ENCODE measurements at regions not wholly inside any gene's neighbourhood (a gene's known extent, or its start where the extent isn't known, plus 50 kb on each side); places are given as distances from the start of the nearest gene placed in this dataset.
"Not testable (repeated sequence)": the region's sequence is repeated elsewhere in the genome, so short reads cannot be mapped to it uniquely, and the experiment has no call there.

GRCh38 chr11:71748965-71749620 lies 83.9 kb upstream of the DEFB108B start:
- intact Hi-C loops (cut with DNase I; ENCODE audit: low total_unique reads); DNase-seq (ENCODE audit: low spot score in 2 of 2); H3K4me3 ChIP-seq (ENCODE audit: low read depth, poor library complexity, severe bottlenecking): not testable (repeated sequence)
- WGBS, 2 donors = 26 to 30% methylated on average over 14 of the region's 14 CpGs

- DNase-seq (ENCODE audit: low spot score in 2 of 2); intact Hi-C loops (cut with DNase I; ENCODE audit: low total_unique reads): not testable (repeated sequence)
- WGBS, 2 donors = 46 to 52% methylated on average over 11 of the region's 11 CpGs
These were observed 82.1 kb upstream of the DEFB108B start for GRCh38 chr11:71750908-71751307.

GRCh38 chr11:71764695-71765491 lies 68.1 kb upstream of the DEFB108B start:
- H3K4me3 ChIP-seq (ENCODE audit: low read depth, poor library complexity, severe bottlenecking); DNase-seq (ENCODE audit: low spot score in 2 of 2); intact Hi-C loops (cut with DNase I; ENCODE audit: low total_unique reads): not testable (repeated sequence)
- 24 to 31% methylated on average over 17 to 20 of the region's 20 CpGs for WGBS, 2 donors

More at GRCh38 chr11:71750908-71751307, 82.1 kb upstream of the DEFB108B start:
- H3K4me3 ChIP-seq (ENCODE audit: low read depth, poor library complexity, severe bottlenecking) = not testable (repeated sequence)

GRCh38 chr11:71767016-71767415 lies 66.0 kb upstream of the DEFB108B start:
- intact Hi-C loops (cut with DNase I; ENCODE audit: low total_unique reads); DNase-seq (ENCODE audit: low spot score in 2 of 2); H3K4me3 ChIP-seq (ENCODE audit: low read depth, poor library complexity, severe bottlenecking): not testable (repeated sequence)
- WGBS, 2 donors = 54 to 68% methylated on average over 4 to 5 of the region's 5 CpGs

GRCh38 chr11:71772193-71772592 lies 60.8 kb upstream of the DEFB108B start:
- H3K4me3 ChIP-seq (ENCODE audit: low read depth, poor library complexity, severe bottlenecking); DNase-seq (ENCODE audit: low spot score in 2 of 2); intact Hi-C loops (cut with DNase I; ENCODE audit: low total_unique reads): not testable (repeated sequence)
- 86 to 92% methylated on average over 12 of the region's 12 CpGs for WGBS, 2 donors

GRCh38 chr11:71774603-71775222 lies 58.3 kb upstream of the DEFB108B start:
- intact Hi-C loops (cut with DNase I; ENCODE audit: low total_unique reads) = no loop called here
- H3K4me3 ChIP-seq (ENCODE audit: low read depth, poor library complexity, severe bottlenecking) = no peak overlapping the region
- no peak for DNase-seq (ENCODE audit: low spot score in 2 of 2)
- 96 to 97% methylated on average over 23 to 30 of the region's 30 CpGs for whole genome bisulfite sequencing, 2 donors
- TF ChIP-seq CTCF (IDR thresholded peaks at IDR 0.05) = no peak
- TF ChIP-seq POLR2A (IDR thresholded peaks at IDR 0.05) = no peak

GRCh38 chr11:71780116-71780515 lies 52.9 kb upstream of the DEFB108B start:
- 35 to 53% methylated on average over 6 of the region's 6 CpGs for WGBS, 2 donors
- H3K4me3 ChIP-seq (ENCODE audit: low read depth, poor library complexity, severe bottlenecking); intact Hi-C loops (cut with DNase I; ENCODE audit: low total_unique reads); DNase-seq (ENCODE audit: low spot score in 2 of 2): not testable (repeated sequence)

- H3K4me3 ChIP-seq (ENCODE audit: low read depth, poor library complexity, severe bottlenecking); DNase-seq (ENCODE audit: low spot score in 2 of 2); intact Hi-C loops (cut with DNase I; ENCODE audit: low total_unique reads): not testable (repeated sequence)
- 52 to 67% methylated on average over 6 of the region's 6 CpGs for WGBS, 2 donors
These were observed 52.2 kb upstream of the DEFB108B start for GRCh38 chr11:71780771-71781170.

- WGBS, 2 donors = 79% methylated on average over 5 of the region's 5 CpGs
- DNase-seq (ENCODE audit: low spot score in 2 of 2); H3K4me3 ChIP-seq (ENCODE audit: low read depth, poor library complexity, severe bottlenecking); intact Hi-C loops (cut with DNase I; ENCODE audit: low total_unique reads): not testable (repeated sequence)
These were observed 51.5 kb upstream of the DEFB108B start for GRCh38 chr11:71781491-71781890.

GRCh38 chr11:71782229-71782861 lies 50.7 kb upstream of the DEFB108B start:
- intact Hi-C loops (cut with DNase I; ENCODE audit: low total_unique reads); H3K4me3 ChIP-seq (ENCODE audit: low read depth, poor library complexity, severe bottlenecking); DNase-seq (ENCODE audit: low spot score in 2 of 2): not testable (repeated sequence)
- WGBS, 2 donors = 89 to 92% methylated on average over 13 of the region's 13 CpGs

GRCh38 chr11:71783191-71783590 lies 49.8 kb upstream of the DEFB108B start:
- 68 to 75% methylated on average over 4 of the region's 4 CpGs for WGBS, 2 donors
- DNase-seq (ENCODE audit: low spot score in 2 of 2); intact Hi-C loops (cut with DNase I; ENCODE audit: low total_unique reads); H3K4me3 ChIP-seq (ENCODE audit: low read depth, poor library complexity, severe bottlenecking): not testable (repeated sequence)
